ENCODE measurements at regions not wholly inside any gene's neighbourhood (a gene's known extent, or its start where the extent isn't known, plus 50 kb on each side); places are given as distances from the start of the nearest gene placed in this dataset.

- TF ChIP-seq POLR2A (IDR thresholded peaks at IDR 0.05; ENCODE audit: low read length) (no peak), GATA1 (IDR thresholded peaks at IDR 0.05; ENCODE audit: low read depth, low read length) (no peak)
Observed at GRCh38 chr13:74747186-74747955, 613.2 kb upstream of the KLF12 start.

All from erythroblast (primary cell).